Neural progenitor cell (in vitro differentiated cells): ENCODE measurements at regions not wholly inside any gene's neighbourhood (a gene's known extent, or its start where the extent isn't known, plus 50 kb on each side); places are given as distances from the start of the nearest gene placed in this dataset.

ENCODE experiments used
- EZH2 ChIP-seq: fragments of 200-600 bp; sonication (generic); IDR thresholded peaks from 2 replicates; pipeline ENCODE4 v1.6.1; 2017; ENCODE audit warnings: antibody characterized with exemption, mild to moderate bottlenecking, moderate library complexity
- TF ChIP-seq, protein P1 (sequence below): fragments of 200-600 bp; sonication (generic); IDR thresholded peaks from 2 replicates; pipeline ENCODE4 v1.5.1; 2017; ENCODE audit warnings: antibody characterized with exemption, mild to moderate bottlenecking

DNA sequence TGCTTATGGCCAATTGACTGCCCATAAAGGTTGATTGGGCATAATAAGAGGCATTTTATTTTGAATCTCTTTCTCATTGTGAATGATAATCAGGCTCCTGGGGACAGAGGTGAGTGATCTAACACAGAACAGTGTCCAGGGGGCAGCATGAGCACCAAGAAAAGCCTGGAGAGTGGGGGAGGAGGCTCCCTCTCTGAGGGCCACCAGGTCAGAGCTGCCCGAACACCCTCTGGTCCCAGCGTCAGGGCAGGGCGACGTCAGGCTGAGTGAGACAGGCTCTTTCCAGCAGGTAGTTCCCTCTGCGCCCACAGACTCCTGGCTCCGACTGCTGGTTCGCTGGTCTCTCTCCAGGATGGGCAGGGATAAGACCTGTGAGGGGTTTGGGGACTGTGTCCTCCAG is 250.2 kb upstream of the C1orf174 start:
- TF ChIP-seq, protein P1, sequence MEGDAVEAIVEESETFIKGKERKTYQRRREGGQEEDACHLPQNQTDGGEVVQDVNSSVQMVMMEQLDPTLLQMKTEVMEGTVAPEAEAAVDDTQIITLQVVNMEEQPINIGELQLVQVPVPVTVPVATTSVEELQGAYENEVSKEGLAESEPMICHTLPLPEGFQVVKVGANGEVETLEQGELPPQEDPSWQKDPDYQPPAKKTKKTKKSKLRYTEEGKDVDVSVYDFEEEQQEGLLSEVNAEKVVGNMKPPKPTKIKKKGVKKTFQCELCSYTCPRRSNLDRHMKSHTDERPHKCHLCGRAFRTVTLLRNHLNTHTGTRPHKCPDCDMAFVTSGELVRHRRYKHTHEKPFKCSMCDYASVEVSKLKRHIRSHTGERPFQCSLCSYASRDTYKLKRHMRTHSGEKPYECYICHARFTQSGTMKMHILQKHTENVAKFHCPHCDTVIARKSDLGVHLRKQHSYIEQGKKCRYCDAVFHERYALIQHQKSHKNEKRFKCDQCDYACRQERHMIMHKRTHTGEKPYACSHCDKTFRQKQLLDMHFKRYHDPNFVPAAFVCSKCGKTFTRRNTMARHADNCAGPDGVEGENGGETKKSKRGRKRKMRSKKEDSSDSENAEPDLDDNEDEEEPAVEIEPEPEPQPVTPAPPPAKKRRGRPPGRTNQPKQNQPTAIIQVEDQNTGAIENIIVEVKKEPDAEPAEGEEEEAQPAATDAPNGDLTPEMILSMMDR = peak; percentile 20
- no peak for TF ChIP-seq EZH2
